ENCODE measurements at regions not wholly inside any gene's neighbourhood (a gene's known extent, or its start where the extent isn't known, plus 50 kb on each side); places are given as distances from the start of the nearest gene placed in this dataset.

DNA sequence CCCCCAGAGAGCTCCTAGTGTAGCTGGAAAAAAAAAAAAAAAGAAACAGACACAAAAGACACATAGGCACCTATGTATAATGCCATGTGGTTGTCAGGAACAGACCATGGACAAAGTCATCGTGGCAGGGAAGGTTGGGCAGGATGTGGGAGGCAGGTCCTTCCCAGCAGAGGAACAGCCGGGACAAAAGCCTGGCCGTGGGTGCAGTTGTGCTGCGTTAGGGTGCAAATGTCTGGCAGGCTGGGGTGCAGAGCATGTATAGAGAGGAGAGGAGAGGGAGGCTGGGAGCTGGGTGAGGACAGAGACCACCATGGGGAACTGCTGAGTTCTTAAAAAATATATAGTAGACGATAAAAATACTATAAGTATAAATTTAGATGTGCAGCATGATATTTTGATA is 125.7 kb upstream of the C1orf174 start:
- TF ChIP-seq, protein P1, sequence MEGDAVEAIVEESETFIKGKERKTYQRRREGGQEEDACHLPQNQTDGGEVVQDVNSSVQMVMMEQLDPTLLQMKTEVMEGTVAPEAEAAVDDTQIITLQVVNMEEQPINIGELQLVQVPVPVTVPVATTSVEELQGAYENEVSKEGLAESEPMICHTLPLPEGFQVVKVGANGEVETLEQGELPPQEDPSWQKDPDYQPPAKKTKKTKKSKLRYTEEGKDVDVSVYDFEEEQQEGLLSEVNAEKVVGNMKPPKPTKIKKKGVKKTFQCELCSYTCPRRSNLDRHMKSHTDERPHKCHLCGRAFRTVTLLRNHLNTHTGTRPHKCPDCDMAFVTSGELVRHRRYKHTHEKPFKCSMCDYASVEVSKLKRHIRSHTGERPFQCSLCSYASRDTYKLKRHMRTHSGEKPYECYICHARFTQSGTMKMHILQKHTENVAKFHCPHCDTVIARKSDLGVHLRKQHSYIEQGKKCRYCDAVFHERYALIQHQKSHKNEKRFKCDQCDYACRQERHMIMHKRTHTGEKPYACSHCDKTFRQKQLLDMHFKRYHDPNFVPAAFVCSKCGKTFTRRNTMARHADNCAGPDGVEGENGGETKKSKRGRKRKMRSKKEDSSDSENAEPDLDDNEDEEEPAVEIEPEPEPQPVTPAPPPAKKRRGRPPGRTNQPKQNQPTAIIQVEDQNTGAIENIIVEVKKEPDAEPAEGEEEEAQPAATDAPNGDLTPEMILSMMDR (IDR thresholded peaks at IDR 0.05) = no peak
- TF ChIP-seq POLR2A (IDR thresholded peaks at IDR 0.05) = no peak
